GM12872 (cell line): ENCODE measurements at regions not wholly inside any gene's neighbourhood (a gene's known extent, or its start where the extent isn't known, plus 50 kb on each side); places are given as distances from the start of the nearest gene placed in this dataset.

ENCODE experiments used
- CTCF ChIP-seq: IDR thresholded peaks from 3 replicates; pipeline ENCODE4 v1.5.1; 2011; ENCODE audit warnings: low read depth, mild to moderate bottlenecking, low read length, moderate library complexity; ENCODE audit not compliant: insufficient read depth

DNA sequence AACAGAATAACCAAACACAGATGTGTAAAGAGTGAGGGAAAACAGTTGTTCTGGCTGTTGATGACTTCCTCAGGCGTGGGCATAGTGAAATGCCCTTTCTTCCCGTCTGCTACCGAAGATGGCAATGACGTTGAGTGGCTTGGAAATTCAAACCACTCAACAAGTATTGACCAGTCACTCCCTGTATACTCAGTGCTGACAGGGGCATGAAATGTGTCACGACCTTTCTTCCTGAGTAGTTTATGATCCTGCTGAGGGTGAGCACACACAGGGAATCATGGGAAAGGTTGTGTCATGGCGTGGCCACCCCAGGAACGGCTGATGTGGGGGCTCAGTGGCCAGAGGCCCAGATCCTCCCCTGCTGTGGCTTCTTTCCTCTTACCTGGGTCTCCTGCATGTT, 87.8 kb upstream of the C1QTNF9B start:
- TF ChIP-seq CTCF: no peak

- TF ChIP-seq CTCF: no peak
These were observed 88.5 kb upstream of the C1QTNF9B start for GRCh38 chr13:23985839-23986238.

DNA sequence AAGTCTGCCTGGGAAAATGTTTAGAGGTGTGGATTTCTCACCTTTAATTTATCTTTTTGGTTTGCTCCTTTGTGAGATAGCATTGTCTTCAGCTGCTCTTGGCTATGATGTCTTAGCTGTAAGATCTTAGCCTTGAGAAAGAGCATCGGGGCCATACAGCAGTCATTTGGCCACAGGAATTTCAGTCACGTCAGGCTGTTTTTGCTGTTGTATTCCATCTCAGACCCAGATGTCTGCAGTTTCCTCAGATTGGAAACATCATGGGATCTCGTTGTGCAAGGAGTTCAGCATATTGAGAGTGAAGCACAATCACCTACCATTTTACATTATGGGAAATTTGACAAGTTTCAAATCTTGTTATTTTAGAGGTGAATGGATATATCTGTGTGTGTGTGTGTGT, 89.3 kb upstream of the C1QTNF9B start:
- TF ChIP-seq CTCF: no peak

GRCh38 chr13:23987331-23987894, 90.1 kb upstream of the C1QTNF9B start:
- TF ChIP-seq CTCF: no peak

DNA sequence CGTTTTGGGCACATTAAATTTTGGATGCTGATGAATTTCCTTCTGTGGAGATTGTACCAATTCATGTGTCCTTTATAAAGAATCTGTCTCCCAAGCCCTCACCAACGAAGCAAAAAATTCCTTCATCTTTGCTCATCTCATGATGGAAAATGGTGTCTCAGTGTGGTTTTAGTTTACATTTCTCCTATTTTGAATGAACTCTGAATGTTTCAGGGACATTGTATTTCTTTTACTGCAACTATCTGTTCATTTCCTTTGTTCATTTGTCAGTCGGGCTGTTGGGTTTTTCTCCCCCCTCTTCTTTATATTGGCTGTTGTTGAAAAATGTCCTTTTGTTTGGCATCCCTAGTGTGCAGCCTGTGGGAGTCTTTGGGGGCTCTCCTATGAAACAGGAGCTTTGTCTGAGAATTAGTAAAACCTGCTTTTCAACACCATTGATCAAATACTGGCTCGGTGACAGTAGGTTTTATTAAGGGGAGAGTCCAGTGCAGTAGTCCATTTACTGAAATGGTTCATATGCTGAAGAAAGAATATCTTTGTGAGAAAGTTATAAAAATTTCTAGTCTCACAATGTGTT, 91.3 kb upstream of the C1QTNF9B start:
- TF ChIP-seq CTCF: no peak

DNA sequence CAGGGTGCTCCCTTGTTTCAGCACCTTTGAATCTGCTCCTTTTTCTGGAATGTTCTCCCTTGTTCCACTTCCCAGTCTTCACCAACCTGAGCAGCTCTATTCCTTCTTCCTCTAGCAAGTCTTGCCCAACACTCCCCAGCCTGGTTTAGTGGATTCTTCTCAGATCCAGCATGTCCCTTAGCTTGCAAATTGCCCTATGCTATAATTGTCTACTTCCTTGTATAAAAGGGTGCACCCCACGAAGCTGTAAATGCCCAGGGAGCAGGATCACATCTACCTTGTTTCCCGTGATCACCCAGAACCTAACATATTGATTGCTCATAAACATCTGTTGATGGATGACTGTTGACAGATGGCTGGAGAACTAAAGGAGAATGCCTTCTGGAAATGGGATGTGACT, 93.2 kb upstream of the C1QTNF9B start:
- TF ChIP-seq CTCF: no peak

GRCh38 chr13:23991119-23991518, 93.8 kb upstream of the C1QTNF9B start:
- no peak for TF ChIP-seq CTCF
